Stimulated activated CD8-positive, alpha-beta memory T cell treated with anti-CD3 and anti-CD28 coated beads, Interleukin-15, amount 100 ng/mL, for 48 hours (primary cell): ENCODE measurements at regions not wholly inside any gene's neighbourhood (a gene's known extent, or its start where the extent isn't known, plus 50 kb on each side); places are given as distances from the start of the nearest gene placed in this dataset.

Experiments used
- DNase-seq, 2 donors: peaks; one replicate each; pipeline ENCODE4 v3.0.0-alpha.2; 2020; ENCODE audit warnings: low read depth in 2 of 2

GRCh38 chr3:95351158-95351557 lies 1288.3 kb downstream of the NSUN3 start:
- no peak for DNase-seq

- DNase-seq: no peak
Observed at GRCh38 chr3:95352471-95352870, 1289.6 kb downstream of the NSUN3 start.

- DNase-seq: no peak
Observed at GRCh38 chr3:95354489-95354888, 1291.6 kb downstream of the NSUN3 start.

GRCh38 chr3:95356764-95357501 lies 1294.1 kb downstream of the NSUN3 start:
- DNase-seq: no peak

DNA sequence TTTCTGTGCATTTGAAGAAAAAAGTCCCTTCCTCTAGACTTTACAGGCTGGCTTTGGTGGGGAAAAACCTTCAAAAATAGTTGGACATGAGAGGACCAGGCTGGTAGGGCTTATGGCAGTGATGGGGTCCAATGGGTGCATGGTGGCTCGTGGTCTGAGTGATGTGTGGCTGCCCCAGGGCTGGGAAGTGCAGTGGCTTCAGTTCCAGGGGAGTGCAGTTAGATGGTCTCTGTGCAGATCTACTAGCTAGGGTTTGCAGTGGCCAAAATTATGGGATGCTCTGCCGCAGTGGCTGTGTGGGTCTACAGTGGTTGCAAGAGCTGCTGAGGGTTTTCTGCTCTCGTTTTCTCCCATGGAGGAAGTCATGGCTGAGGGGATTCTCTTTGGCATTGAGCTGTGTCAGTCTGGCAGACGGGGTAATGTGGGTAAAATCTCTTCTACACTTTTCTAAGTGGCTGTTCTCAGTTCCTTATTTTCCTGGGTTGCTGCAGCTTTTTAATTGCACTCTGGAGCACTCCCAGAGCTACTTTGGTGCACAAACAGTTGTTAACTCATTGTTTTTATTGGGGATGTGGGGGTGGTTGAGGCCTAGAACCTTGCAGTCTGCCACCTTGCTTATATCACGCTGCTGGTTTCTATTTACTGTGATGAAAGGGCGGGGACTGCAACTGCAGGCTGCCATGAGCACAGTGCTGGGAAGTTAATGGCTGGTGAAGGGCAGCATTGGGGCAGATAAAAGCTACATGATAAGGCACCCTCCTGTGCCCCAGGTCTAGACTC lies 1324.6 kb downstream of the NSUN3 start:
- no peak for DNase-seq

DNA sequence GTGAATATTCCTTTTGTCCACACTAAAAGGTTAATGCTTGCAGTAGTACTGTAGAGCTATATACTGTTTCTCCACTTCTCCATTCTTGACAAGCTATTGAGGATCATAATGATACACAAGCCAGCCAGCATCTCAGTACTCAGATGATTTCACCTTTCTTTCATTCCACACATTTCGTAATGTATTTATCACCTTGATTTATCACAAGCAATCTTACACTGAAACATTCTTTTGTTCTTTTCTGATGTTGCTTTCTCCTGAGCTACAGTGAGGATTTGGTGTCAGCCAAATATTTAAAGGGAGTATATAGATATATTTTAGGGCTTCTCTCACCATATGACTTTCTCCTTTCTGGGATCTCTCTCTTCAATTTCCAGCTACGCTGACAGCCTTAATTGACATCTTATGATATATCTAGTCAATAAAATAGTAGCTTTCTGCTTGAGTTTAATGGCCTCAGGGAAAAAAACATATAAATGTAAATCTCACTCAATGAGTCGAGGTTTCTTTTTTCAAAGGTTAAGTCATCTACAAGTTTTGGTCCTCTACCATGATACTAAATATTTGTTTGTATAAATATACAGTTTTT lies 1327.0 kb downstream of the NSUN3 start:
- DNase-seq: no peak

GRCh38 chr3:95394286-95394685 lies 1331.4 kb downstream of the NSUN3 start:
- no peak for DNase-seq

- no peak for DNase-seq
Observed at GRCh38 chr3:95399585-95399984, 1336.7 kb downstream of the NSUN3 start.

DNA sequence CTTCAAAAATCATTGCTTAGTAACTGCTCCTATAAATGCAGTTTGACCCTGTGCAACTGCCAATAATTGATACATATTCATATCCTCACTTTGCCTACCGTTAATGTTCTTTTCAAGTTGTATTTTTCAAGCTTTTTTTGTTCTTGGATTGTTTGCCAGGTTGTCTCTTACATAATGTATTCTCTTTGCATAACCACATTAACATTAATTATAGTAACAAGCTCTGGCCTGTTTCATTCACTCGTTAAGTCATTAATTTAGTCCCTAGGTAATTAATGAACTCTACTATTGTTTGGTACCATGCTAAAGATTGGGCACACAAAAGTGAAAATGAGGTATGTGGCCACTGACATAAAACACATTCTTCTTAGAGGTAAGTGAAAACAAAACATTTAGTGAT lies 1338.8 kb downstream of the NSUN3 start:
- DNase-seq: no peak

DNA sequence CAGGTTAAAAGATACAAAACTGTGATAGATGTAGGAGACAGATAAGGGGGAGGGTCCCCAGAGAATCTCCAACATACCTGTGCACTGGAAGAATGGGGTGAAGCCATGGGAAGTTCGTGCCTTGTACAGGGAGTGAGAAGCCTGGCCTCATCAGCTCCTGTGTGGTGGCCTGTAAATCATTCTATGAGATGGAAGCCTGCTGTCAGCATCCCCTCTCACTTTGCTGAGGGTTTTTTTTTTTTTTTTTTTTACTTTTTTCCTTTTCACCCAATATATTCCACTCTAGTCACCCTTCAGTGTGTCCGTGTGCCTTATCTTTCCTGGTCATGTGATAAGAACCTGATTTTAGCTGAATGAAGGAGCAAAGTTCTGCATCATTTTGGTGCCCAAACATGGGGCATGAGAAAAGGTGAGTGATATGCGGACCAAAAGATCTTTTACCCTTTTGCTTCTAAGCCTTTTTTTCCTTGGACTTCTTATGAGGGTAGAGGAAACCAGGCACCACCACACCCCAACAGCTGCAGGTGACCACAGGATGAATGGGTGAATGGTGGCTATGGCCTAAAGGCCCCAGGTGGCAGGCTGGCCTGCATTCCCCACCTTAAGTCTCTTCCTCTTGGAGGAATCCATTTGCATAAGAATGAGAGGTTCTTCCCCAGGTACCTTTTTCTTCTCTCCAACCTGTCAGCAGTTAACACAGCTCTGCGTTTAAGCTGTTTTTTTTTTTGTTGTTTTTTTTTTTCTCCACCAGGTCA lies 1345.0 kb downstream of the NSUN3 start:
- DNase-seq: no peak

DNA sequence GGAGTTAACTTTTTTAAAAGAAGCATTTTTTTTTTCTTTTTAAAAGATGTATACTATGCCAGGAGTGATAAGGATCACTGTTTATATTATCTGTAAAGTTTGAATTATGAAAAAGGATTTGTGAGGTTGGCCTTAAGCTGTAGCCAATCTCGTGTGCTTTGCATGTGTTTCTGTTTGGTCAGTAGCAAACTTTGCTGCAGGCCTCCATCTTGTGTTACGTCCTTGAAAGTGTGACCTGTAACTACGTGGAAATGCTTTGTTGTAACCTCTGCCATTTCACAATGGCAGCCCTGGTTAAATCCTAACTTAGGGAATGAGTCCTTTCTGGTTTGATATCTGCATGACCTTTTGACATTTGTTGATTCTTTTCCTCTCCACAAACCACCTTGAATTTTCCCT lies 1345.6 kb downstream of the NSUN3 start:
- no peak for DNase-seq

DNA sequence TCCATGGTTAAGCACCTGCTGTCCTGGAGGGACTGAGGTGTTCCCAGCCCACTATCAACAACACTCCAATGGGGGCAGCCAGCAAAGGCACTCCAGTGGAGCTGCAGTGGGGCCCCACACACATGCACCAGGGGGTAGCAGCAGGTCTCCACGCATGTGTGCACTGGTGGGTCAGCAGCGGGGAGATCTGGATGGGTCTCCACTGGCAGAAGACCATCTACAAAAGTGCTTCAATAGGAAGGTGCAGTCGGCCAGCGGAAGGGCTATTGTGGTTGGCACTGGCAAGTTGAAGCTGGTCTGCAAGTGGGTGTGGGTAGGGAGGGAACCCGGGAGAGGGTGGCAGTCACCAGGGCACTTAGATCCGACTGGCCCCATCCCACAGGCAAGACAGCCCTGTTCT lies 1355.4 kb downstream of the NSUN3 start:
- no peak for DNase-seq

DNA sequence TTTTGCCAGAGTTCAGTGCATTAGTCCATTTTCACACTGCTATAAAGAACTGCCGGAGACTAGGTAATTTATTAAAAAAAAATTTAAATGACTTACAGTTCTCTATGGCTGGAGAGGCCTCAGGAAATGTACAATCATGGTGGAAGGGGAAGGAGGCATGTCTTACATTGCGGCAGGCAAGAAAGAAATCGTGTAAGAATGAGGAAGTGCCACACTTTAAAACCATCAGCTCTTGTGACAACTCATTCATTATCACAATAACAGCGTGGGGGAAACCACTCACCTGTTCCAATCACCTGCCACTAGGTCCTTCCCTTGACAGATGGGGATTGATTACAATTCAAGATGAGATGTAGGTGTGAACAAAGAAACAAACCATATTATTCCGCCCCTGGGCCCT lies 1361.4 kb downstream of the NSUN3 start:
- no peak for DNase-seq

DNA sequence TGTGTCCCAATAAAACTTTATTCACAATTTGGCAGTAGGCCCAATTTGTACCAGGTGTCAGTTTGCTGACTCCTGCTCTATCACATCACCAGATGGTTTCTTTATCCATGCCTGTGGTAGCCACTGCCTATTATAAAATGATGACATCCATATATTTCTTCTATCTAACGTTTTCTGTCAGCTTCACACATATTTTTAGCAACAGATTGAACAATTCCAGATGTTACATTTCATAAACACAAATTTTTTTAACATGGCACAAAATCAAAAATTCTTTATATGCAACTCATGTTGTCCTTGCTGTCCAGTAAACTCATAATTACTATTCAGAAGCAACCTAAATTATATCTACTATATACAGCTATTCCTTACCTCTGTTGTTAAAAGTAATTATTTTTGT lies 1371.6 kb downstream of the NSUN3 start:
- DNase-seq: no peak

DNA sequence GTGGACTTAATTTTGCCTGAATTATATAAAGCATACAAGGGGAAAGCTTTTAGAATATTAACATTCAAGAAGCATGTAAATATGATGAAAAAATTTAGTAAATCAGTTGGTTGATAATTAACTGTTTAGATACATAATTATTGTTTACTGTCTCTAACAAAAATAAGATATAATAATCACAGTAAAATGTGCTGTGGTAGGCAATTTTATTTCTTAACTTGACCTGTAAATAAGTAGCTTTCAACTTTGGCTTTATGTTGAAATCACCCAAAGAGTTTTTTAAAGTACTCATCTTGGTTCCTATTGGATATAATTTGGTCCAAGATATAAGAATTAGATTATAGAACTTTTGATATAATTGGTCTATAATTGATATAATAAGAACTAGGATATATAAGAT lies 1374.5 kb downstream of the NSUN3 start:
- no peak for DNase-seq

GRCh38 chr3:95438274-95438673 lies 1375.4 kb downstream of the NSUN3 start:
- DNase-seq: no peak

DNA sequence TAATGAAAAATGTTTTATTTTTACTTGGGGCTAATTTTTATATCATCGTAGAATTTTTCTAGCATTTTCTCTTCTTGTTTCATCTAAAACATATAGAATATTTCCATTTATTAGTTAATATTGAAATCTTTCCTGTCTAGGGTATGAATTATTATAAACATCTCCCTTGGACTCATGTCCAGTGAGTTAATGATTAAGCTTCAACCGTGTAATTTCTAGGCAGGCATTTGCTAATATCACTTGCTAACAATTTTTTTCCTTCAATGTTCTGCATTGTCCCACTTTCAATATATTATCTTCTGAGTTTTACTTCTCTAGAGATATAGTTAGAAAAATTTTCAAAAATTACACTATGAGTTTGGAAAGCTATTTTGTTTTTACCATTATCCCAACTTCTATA lies 1371.6 kb upstream of the EPHA6 start:
- no peak for DNase-seq

GRCh38 chr3:95449841-95450240 lies 1364.6 kb upstream of the EPHA6 start:
- no peak for DNase-seq

DNA sequence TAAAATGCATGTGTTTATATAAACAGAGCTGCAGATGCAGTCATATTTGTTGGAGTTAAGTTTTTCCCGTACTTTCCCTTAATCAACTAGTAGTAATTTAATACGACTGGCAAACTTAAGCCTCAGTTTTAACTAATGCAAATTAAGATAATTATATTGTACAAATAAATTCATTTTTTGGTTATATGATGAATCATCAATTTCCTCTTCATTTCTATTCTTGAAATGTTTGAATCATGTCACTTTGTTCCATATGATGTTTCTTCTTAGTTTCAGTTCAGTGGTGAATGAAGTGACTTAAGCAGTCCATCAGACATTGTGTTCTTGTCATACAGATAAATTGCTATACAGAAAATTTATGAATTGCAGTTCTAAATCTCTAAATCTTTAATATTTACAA lies 1361.2 kb upstream of the EPHA6 start:
- no peak for DNase-seq

DNA sequence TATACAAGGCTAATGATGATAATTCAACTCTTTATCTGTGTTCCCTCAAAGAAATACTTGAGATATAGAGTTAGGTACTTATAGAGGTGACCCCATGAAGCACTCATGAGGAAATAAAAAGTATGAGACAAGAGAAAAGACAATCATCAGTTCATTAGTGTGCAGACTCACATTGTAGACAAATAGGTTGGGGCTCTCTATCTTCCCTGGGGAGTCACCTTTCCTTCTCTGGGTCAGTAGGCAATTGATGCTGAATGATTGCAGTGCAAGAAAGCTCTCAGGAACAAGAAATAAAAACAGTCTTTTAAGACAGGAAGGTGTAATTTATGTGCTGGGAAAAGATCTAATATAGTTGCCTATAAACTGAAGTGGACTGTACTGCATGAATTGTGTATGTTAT lies 1357.6 kb upstream of the EPHA6 start:
- DNase-seq: no peak

GRCh38 chr3:95459706-95460105 lies 1354.7 kb upstream of the EPHA6 start:
- DNase-seq: no peak

- no peak for DNase-seq
Observed at GRCh38 chr3:95460274-95460673, 1354.1 kb upstream of the EPHA6 start.
